K562 (cell line): ENCODE measurements at regions not wholly inside any gene's neighbourhood (a gene's known extent, or its start where the extent isn't known, plus 50 kb on each side); places are given as distances from the start of the nearest gene placed in this dataset.

Source experiments
- ATAC-seq: fragments of 200-7000 bp; cut with Tn5 transposase; 3 replicates; pipeline ENCODE4 v1.9.1; 2020; ENCODE audit warnings: moderate library complexity
- BruUV-seq: library from RNA; stranded (reverse); fragments of 400-500 nt; replicated peaks from 2 replicates; lab custom pipeline; 2021; lab: Mats Ljungman, UMichigan
- CTCF ChIA-PET: fragments of 300-600 bp; formaldehyde crosslinking; extraction: SDS; loops from one replicate; lab custom pipeline; 2021; ENCODE audit warnings: low intra/inter-chr PET ratio; lab: Yijun Ruan, JAX
- POLR2A ChIA-PET: fragments of 300-600, 350-650 bp; sonication (Branson Sonifier 250); formaldehyde crosslinking; extraction: SDS; loops from one replicate; lab custom pipeline; 2021; ENCODE audit warnings: antibody characterized with exemption, inconsistent platforms; lab: Yijun Ruan, JAX
- DNase-seq, 4 experiments: peaks; one replicate each; pipeline versions ENCODE4 v3.0.0 to v3.0.0-alpha.2; 2011 to 2018; ENCODE audit warnings: low spot score in 3 of 4, mixed read lengths in 3 of 4; ENCODE audit errors: extremely low read depth in 1 of 4
- FAIRE-seq: peaks from 2 replicates; lab custom pipeline; 2011; peaks lifted over from hg19 to GRCh38; lab: Jason Lieb, UNC
- H2AFZ ChIP-seq: 2 replicates; pipeline ENCODE4 v1.6.0; 2011; ENCODE audit warnings: low read depth, low read length, control low read depth, inconsistent platforms
- H3K27ac ChIP-seq: fragments of 200-600 bp; 3 replicates; pipeline ENCODE4 v1.8.0; 2011; ENCODE audit warnings: low read depth, mild to moderate bottlenecking, control low read depth, inconsistent platforms, low read length, moderate library complexity, mixed read lengths; ENCODE audit errors: extremely low read depth
- H3K27me3 ChIP-seq, 2 experiments: fragments of 300-600 bp in 1 of 2; 2 replicates in 1 of 2; 3 replicates in 1 of 2; pipeline versions ENCODE4 v1.6.0 to v1.8.0; 2011; ENCODE audit warnings: inconsistent platforms in 2 of 2, low read length in 2 of 2, mild to moderate bottlenecking in 1 of 2, mixed read lengths in 1 of 2, moderate library complexity in 1 of 2; ENCODE audit not compliant: control insufficient read depth in 2 of 2, insufficient read depth in 2 of 2
- H3K36me3 ChIP-seq: fragments of 300-600 bp; 3 replicates; pipeline ENCODE4 v1.8.0; 2011; ENCODE audit warnings: mild to moderate bottlenecking, low read length, inconsistent platforms; ENCODE audit not compliant: control insufficient read depth, insufficient read depth
- H3K4me1 ChIP-seq, 2 experiments: fragments of 200-600 bp in 1 of 2; replicated peaks in 1 of 2; 2 replicates in 1 of 2; 3 replicates in 1 of 2; pipeline versions ENCODE4 v1.5.1 to v1.8.0; 2011; ENCODE audit warnings: inconsistent platforms in 2 of 2, low read length in 2 of 2, mild to moderate bottlenecking in 1 of 2, mixed read lengths in 1 of 2, moderate library complexity in 1 of 2; ENCODE audit not compliant: control insufficient read depth in 2 of 2, insufficient read depth in 2 of 2
- H3K4me2 ChIP-seq: 2 replicates; pipeline ENCODE4 v1.6.1; 2011; ENCODE audit warnings: low read length, control low read depth, inconsistent platforms, mixed read lengths; ENCODE audit not compliant: insufficient read depth
- H3K4me3 ChIP-seq: fragments of 200-600 bp; sonication (generic), shearing (Covaris generic); 2 replicates; pipeline ENCODE4 v1.5.1; 2016; ENCODE audit warnings: control low read depth, inconsistent platforms
- H3K79me2 ChIP-seq: fragments of 200-600 bp; 3 replicates; pipeline ENCODE4 v1.8.0; 2011; ENCODE audit warnings: low read length, inconsistent platforms; ENCODE audit not compliant: control insufficient read depth, insufficient read depth
- H3K9ac ChIP-seq, 2 experiments: 2 replicates each; pipeline versions ENCODE4 v1.6.0 to v1.6.1; 2011; ENCODE audit warnings: low read depth in 2 of 2, low read length in 2 of 2, control low read depth in 1 of 2, inconsistent platforms in 1 of 2, mild to moderate bottlenecking in 1 of 2, mixed read lengths in 1 of 2; ENCODE audit not compliant: insufficient read depth in 1 of 2
- H3K9me1 ChIP-seq: one replicate; pipeline ENCODE4 v1.6.0; 2011; ENCODE audit warnings: inconsistent platforms, mild to moderate bottlenecking, low read length, moderate library complexity; ENCODE audit not compliant: control insufficient read depth, insufficient read depth
- H3K9me3 ChIP-seq: replicated peaks from 2 replicates; pipeline ENCODE4 v1.5.1; 2011; ENCODE audit warnings: low read depth, low read length, inconsistent platforms; ENCODE audit not compliant: control insufficient read depth, insufficient read depth
- H4K20me1 ChIP-seq: replicated peaks from 2 replicates; pipeline ENCODE4 v1.6.1; 2011; ENCODE audit warnings: low read length, inconsistent platforms, mixed read lengths; ENCODE audit not compliant: control insufficient read depth, insufficient read depth
- CBFA2T3 ChIP-seq: fragments of 450-650 bp; IDR thresholded peaks from 2 replicates; pipeline ENCODE4 v1.6.1; 2017
- FOSL1 ChIP-seq: fragments of 200-800 bp; sonication (Bioruptor generic); conservative IDR thresholded peaks from 2 replicates; pipeline ENCODE4 v1.6.1; 2016; ENCODE audit warnings: missing genetic modification characterization, missing compliant biosample characterization
- HNRNPUL1 ChIP-seq: fragments of 200-400 bp; formaldehyde crosslinking; IDR thresholded peaks from 2 replicates; pipeline ENCODE4 v1.6.1; 2017; ENCODE audit warnings: low read length
- MAFK ChIP-seq: IDR thresholded peaks from 2 replicates; pipeline ENCODE4 v1.6.1; 2011; ENCODE audit warnings: low read length, improper control_type of control experiment
- PBX2 ChIP-seq, 2 experiments: IDR thresholded peaks in 1 of 2; conservative IDR thresholded peaks in 1 of 2; 2 replicates each; pipeline ENCODE4 v1.6.1; 2016; ENCODE audit warnings: low read depth in 2 of 2, mild to moderate bottlenecking in 1 of 2, missing compliant biosample characterization in 1 of 2, missing genetic modification characterization in 1 of 2, moderate library complexity in 1 of 2
- RBM34 ChIP-seq: fragments of 200-400 bp; formaldehyde crosslinking; IDR thresholded peaks from 2 replicates; pipeline ENCODE4 v1.6.1; 2018; ENCODE audit warnings: low read length, borderline replicate concordance; ENCODE audit not compliant: insufficient read depth
- SNIP1 ChIP-seq: fragments of 450-650 bp; IDR thresholded peaks from 2 replicates; pipeline ENCODE4 v1.7.1; 2017; ENCODE audit warnings: low read depth, mild to moderate bottlenecking
- SRSF3 ChIP-seq: fragments of 200-400 bp; formaldehyde crosslinking; IDR thresholded peaks from 2 replicates; pipeline ENCODE4 v1.6.1; 2016; ENCODE audit warnings: mild to moderate bottlenecking, low read length, moderate library complexity; ENCODE audit not compliant: insufficient read depth
- SRSF7 ChIP-seq: fragments of 200-400 bp; formaldehyde crosslinking; optimal IDR thresholded peaks from 2 replicates; pipeline ENCODE3; 2017; ENCODE audit warnings: mild to moderate bottlenecking, low read depth, low read length
- ZNF518B ChIP-seq: fragments of 250-450 bp; sonication (Bioruptor Pico); IDR thresholded peaks from 2 replicates; pipeline ENCODE4 v1.5.0; 2021; ENCODE audit warnings: mild to moderate bottlenecking, moderate library complexity
- WGBS: fragments of 100-300 bp; shearing (Covaris generic); methylation state at CpG from one replicate; pipeline ENCODE4 v1.1.6; 2016; ENCODE audit warnings: low coverage, mixed read lengths; ENCODE audit not compliant: insufficient coverage; ENCODE audit errors: missing lambda C conversion rate; 5-methylcytosine and 5-hydroxymethylcytosine counted together
- in situ Hi-C: fragments of 300-500 bp; cut with MboI; formaldehyde crosslinking; loops from 4 replicates; pipeline ENCODE4 v1.15.0; 2018; ENCODE audit warnings: inconsistent platforms, mixed read lengths
- intact Hi-C: fragments of 100-400 bp; cut with micrococcal nuclease; formaldehyde crosslinking; loops from 2 replicates; pipeline ENCODE4 v1.14.2; 2022

- no peak for TF ChIP-seq MAFK
- TF ChIP-seq SRSF7, result no peak
- TF ChIP-seq FOSL1 (tag), result no peak
- TF ChIP-seq HNRNPUL1, result no peak
- TF ChIP-seq, all 486 proteins: peak for 0
Observed at GRCh38 chr11:127259102-127259501, 258.5 kb upstream of the KIRREL3 start (continued).

- Histone ChIP-seq H3K79me2 (no peaks in the 10 kb centered on the region), H3K4me3 (no peak overlapping the region), H3K27ac (no peak overlapping the region), H2AFZ (no peak overlapping the region), H3K36me3 (no peaks in the 10 kb centered on the region), H3K9me3 (no peaks in the 10 kb centered on the region), H3K4me1 (no peaks in the 10 kb centered on the region), H3K9ac (no peak overlapping the region), H3K4me2 (no peak overlapping the region), H3K27me3 (no peaks in the 10 kb centered on the region), H4K20me1 (no peaks in the 10 kb centered on the region), H3K9me1 (no peaks in the 10 kb centered on the region)
- no TSS peak for BruUV-seq
- FAIRE-seq (no peak), ATAC-seq (no peak), DNase-seq (no peak)
- ChIA-PET CTCF (no interaction called here), POLR2A (no interaction called here)
- TF ChIP-seq CBFA2T3 (no peak), SRSF3 (no peak), RBM34 (no peak), PBX2 (CRISPR knock-in tag; IDR thresholded peaks at IDR 0.05; ENCODE audit: low read depth) (no peak), PBX2 (tag; conservative IDR thresholded peaks at IDR 0.05; ENCODE audit: low read depth) (no peak), ZNF518B (CRISPR knock-in tag) (no peak), SNIP1 (no peak)
- intact Hi-C loops (no loop called here), in situ Hi-C loops (no loop called here)
- 0% methylated on average over 5 of the region's 6 CpGs for whole genome bisulfite sequencing
Observed at GRCh38 chr11:127255209-127255608, 254.6 kb upstream of the KIRREL3 start.
